ENCODE measurements at regions not wholly inside any gene's neighbourhood (a gene's known extent, or its start where the extent isn't known, plus 50 kb on each side); places are given as distances from the start of the nearest gene placed in this dataset.

GRCh38 chr16:63239065-63239570 lies 1202.9 kb upstream of the CDH8 start:
- TF ChIP-seq, protein P1, sequence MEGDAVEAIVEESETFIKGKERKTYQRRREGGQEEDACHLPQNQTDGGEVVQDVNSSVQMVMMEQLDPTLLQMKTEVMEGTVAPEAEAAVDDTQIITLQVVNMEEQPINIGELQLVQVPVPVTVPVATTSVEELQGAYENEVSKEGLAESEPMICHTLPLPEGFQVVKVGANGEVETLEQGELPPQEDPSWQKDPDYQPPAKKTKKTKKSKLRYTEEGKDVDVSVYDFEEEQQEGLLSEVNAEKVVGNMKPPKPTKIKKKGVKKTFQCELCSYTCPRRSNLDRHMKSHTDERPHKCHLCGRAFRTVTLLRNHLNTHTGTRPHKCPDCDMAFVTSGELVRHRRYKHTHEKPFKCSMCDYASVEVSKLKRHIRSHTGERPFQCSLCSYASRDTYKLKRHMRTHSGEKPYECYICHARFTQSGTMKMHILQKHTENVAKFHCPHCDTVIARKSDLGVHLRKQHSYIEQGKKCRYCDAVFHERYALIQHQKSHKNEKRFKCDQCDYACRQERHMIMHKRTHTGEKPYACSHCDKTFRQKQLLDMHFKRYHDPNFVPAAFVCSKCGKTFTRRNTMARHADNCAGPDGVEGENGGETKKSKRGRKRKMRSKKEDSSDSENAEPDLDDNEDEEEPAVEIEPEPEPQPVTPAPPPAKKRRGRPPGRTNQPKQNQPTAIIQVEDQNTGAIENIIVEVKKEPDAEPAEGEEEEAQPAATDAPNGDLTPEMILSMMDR (IDR thresholded peaks at IDR 0.05) = no peak
- TF ChIP-seq POLR2AphosphoS5 (IDR thresholded peaks at IDR 0.05; ENCODE audit: low read depth, low read length) = no peak
